HG03159 (cell line): ENCODE measurements at regions not wholly inside any gene's neighbourhood (a gene's known extent, or its start where the extent isn't known, plus 50 kb on each side); places are given as distances from the start of the nearest gene placed in this dataset.

ENCODE experiments used
- ATAC-seq: cut with Tn5 transposase; IDR thresholded peaks from one replicate; pipeline ENCODE4 v1.9.1; 2021; ENCODE audit warnings: mild to moderate bottlenecking, moderate library complexity; ENCODE audit not compliant: unreplicated experiment

DNA sequence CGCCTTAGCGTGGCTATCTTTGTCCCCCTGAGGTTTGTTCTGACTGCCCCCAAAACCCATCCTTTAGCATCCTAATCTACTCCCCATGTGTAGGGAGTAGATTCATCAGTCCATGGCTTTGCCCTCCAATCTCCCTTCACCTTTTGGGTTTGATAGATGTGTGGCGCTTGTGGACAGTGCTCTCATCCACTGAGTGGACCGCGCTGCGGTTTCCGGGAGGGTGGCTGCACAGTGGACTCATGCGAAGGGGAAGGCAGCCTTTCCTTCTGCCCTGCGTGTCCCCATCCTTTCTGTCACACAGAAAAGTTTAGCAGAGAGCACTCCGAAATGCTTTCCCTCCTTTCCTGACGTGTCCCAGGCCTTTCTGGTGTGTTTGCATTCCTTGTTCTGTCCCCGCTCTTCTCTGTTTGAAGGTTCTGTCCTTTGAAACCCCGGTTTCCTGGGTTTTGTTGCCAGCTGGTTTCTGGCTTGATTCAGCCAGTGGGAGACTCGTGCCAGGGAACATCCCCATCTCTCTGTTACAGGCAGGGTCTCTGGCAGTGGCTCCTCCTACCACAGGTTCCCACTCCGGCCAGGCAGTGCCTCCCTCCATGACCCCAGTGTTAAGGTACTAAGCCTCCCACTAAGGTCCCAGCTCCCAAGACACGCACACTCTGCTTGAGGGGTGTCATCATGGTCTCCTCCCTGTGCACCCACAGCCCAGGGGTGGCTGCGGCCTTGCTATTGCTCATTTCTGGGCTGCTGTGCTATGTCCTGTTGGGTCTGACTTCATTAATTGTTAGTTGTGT lies 547.7 kb upstream of the DPP6 start:
- no peak for ATAC-seq

- ATAC-seq: no peak
These were observed 544.3 kb upstream of the DPP6 start for GRCh38 chr7:153507885-153508284.

GRCh38 chr7:153509768-153510167 lies 542.4 kb upstream of the DPP6 start:
- no peak for ATAC-seq

DNA sequence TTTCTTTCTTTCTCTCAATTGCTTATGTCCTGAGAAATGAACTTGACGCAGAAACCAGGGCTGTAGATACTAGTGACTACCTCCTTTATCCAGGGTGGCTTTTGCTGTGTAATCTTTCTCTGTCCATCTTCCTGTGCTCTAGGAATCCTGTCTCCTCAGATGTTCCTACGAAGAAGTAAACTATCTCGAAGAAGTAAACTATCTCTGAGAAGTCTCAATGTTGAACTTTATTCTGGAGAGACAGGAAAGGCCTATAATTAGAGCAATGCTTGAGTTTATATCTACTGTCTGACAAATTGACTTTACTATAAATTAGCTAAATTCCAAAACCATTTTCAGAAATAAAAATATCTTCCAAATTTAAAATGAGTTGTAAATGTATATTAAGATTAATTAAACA lies 541.5 kb upstream of the DPP6 start:
- ATAC-seq: no peak

- no peak for ATAC-seq
These were observed 538.2 kb upstream of the DPP6 start for GRCh38 chr7:153514032-153514431.

DNA sequence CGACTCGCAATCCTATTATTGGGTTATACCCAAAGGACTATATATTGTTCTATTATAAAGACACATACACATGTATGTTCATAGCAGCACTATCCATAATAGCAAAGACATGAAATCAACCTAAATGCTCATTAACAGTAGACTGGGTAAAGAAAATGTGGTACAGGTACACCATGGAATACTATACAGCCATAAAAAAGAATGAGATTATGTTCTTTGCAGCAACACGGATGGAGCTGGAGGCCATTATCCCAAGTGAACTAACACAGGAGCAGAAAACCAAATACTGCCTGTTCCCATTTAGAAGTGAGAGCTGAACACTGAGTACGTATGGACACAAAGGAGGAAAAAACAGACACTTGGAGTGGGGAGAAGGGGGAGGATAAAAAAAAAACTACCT lies 536.8 kb upstream of the DPP6 start:
- no peak for ATAC-seq

DNA sequence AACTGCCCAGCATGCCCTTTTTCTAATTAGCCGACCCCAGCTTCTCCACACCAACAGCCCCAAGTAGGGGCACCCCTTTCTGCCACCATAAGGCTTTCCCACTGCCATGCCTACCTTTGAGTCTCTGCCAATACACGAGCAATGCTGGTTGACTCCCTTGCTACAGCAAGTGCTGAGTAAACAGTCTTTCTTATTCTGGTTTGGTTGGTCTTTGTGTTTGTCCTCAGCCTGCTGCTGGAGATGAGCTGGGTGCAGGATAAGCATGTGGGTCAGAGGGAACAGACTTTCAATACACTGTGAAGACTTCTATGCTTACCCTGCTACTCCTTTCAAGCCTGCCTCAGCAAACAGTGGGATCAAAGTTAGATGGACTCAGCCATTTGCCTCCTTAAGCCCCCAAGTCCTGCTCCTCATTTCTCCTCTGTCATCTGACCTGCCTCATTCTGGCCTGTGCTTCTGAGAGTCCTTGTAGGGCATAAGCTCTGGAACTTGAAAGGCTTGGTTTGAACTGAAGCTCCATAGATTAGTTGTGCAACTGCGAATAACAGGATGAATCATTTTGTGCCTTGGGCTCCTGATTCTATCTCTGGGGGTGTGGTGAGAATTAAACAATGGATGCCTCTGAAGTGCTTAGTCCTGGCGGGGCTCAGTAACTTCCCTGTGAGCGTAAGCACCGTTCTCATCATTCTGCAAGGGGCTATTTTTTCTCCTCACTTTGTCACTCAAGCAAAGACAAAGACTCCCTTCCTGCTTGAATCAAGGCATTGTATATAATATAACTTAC lies 533.8 kb upstream of the DPP6 start:
- no peak for ATAC-seq

GRCh38 chr7:153521370-153521769 lies 530.8 kb upstream of the DPP6 start:
- ATAC-seq: no peak

- no peak for ATAC-seq
These were observed 529.9 kb upstream of the DPP6 start for GRCh38 chr7:153522261-153522660.

- ATAC-seq: no peak
These were observed 528.7 kb upstream of the DPP6 start for GRCh38 chr7:153523320-153524015.

DNA sequence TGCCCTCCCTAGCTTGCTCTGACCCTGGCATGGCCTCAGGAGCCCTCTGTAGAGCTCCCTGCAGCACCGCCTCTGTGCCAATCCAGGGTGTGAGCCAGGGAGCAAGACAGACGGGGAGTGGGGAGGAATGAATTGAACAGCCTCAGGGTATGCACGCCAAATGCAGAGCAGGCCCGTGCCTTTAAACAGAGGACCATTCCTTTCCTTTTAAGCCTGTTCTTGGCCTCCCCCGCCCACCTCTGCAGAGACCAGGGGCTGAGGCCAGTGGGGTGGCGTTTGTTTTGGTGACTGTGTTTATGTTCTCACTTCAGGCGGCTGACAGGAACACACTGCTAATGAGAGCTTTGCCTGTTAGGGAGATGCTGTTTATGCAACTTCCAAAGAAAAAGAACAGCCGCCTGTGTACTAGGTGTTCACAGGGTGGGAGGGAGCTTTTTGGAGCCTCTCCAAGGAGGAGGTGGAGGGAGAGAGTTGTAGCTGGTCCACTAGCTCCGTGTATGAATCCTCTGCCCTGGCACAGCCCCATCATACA lies 528.1 kb upstream of the DPP6 start:
- ATAC-seq: no peak

DNA sequence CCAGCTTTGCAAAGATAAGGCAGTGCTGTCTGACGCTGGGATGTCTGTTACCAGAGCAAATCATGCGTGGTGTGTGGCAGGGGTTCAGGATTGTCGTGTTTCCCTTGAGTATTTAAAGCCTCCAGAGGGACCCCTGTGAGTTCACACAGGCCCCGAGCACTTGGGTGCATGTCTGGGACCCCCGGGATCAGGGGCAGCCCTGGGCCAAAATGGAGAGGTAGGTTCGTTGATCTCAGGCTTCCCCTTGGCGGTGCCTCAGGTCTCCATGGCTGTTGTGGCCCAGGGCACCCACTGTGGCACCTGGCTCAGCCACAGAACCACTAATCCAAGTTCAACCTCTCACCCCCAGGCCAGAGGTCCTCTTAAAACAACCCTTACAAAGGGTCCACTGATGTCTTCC lies 523.1 kb upstream of the DPP6 start:
- no peak for ATAC-seq

- ATAC-seq: no peak
These were observed 522.5 kb upstream of the DPP6 start for GRCh38 chr7:153529651-153530165.

DNA sequence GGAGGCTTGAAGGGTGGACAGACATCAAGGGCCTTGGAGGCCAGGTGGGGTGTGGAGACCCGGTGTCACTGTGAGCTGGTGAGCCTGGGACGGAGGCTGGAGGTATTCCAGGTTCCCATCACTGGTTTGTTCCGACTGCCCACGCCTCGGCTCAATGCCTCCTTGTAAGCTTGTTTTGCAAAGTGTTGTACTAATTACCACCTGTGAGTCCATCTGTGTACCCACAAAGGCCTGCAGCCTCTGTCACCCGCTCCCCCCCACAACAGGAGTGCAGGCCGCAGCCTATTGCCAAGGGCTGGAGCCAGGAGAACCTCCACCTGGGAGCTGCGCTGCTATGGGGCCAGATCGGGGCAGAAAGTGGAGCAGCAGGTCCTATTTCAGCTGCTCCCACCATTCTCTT lies 521.8 kb upstream of the DPP6 start:
- no peak for ATAC-seq

- no peak for ATAC-seq
These were observed 519.9 kb upstream of the DPP6 start for GRCh38 chr7:153532326-153532725.

- no peak for ATAC-seq
These were observed 514.9 kb upstream of the DPP6 start for GRCh38 chr7:153537271-153537670.

DNA sequence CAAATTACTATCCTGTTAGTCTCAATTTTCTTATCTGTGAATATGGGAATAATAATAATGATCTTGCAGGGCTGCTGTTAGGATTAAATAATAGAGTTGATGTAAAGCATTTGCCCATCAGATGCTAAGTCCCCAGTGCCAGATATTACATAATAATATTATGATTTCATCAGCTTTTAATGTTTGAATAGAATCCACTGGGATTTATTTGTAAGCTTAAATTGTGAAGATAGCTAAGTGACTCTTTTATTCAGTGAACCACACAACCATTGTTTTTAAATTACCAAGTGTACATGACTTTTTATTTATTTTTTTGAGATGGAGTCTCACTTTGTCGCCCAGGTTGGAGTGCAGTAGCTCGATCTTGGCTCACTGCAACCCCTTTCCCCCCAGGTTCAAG lies 510.3 kb upstream of the DPP6 start:
- no peak for ATAC-seq

DNA sequence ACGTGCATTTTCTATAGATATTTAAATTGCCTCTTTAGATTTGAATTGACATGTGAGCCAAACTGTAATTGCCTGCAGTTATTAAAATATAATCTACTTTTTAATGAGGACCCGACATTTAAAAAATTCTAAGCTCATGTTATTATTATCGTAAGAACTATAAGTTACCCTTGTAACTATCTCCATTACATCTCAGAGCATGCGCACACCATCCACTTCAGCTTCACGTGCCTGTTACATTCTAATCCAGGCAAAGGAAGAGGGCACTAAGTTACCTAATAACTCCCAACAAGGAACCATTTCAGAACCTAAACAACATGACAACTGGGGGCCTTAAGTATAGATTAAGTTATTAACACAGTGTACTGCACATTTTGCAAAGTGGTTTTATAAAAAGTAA lies 509.0 kb upstream of the DPP6 start:
- no peak for ATAC-seq

DNA sequence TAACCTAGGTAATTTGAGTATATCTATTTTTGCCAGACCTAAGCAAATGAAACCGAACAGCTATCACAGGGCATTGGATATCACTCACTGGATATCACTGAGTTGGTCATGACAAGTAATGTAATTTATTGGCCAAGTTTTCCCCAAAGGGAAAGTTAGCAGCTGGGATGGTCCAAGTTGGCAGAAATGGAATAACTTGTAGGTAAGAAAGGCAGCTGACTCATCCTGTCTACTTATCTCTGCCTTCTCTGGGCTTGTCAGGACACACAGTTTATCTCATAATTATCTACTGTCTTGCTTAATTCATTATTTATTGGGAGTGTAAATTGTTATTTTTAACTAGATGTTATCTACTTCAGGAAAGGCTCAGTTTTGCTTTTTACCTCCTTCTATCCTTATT lies 502.0 kb upstream of the DPP6 start:
- ATAC-seq: no peak

GRCh38 chr7:153564391-153564790 lies 487.8 kb upstream of the DPP6 start:
- ATAC-seq: no peak

- no peak for ATAC-seq
These were observed 485.9 kb upstream of the DPP6 start for GRCh38 chr7:153566324-153566723.
